ENCODE measurements at regions not wholly inside any gene's neighbourhood (a gene's known extent, or its start where the extent isn't known, plus 50 kb on each side); places are given as distances from the start of the nearest gene placed in this dataset.

DNA sequence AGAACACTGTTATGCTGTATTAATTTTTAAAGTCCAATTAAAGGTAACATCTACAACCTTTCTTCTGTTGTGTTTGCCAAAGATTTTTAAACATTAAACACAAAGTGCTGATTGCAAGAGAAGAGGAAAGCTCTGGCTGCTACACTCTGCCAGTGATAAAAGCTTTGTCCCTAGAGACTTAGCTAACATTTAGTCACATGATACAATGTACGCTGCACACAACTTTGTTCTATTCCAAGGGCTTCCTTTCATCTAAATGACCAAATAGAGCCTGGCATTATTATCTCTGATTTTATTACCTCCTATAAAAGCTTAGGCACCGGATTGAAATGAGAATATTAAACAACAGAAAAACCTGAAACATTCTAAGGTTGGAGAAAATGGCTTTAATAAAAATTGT, 388.7 kb upstream of the PMFBP1 start:
- TF ChIP-seq, protein P1, sequence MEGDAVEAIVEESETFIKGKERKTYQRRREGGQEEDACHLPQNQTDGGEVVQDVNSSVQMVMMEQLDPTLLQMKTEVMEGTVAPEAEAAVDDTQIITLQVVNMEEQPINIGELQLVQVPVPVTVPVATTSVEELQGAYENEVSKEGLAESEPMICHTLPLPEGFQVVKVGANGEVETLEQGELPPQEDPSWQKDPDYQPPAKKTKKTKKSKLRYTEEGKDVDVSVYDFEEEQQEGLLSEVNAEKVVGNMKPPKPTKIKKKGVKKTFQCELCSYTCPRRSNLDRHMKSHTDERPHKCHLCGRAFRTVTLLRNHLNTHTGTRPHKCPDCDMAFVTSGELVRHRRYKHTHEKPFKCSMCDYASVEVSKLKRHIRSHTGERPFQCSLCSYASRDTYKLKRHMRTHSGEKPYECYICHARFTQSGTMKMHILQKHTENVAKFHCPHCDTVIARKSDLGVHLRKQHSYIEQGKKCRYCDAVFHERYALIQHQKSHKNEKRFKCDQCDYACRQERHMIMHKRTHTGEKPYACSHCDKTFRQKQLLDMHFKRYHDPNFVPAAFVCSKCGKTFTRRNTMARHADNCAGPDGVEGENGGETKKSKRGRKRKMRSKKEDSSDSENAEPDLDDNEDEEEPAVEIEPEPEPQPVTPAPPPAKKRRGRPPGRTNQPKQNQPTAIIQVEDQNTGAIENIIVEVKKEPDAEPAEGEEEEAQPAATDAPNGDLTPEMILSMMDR (IDR thresholded peaks at IDR 0.05; ENCODE audit: low read depth, low read length, poor library complexity, severe bottlenecking) = no peak
- no peak for TF ChIP-seq EZH2phosphoT487 (IDR thresholded peaks at IDR 0.05; ENCODE audit: borderline replicate concordance, low read length)

All from DOHH2 (cell line).